SK-N-SH (cell line): ENCODE measurements at regions not wholly inside any gene's neighbourhood (a gene's known extent, or its start where the extent isn't known, plus 50 kb on each side); places are given as distances from the start of the nearest gene placed in this dataset.
A peak's percentile ranks its signal among the peaks of the same experiment; 100 is the strongest.

ENCODE experiments used
- CTCF ChIA-PET: fragments of 300-600, 350-600 bp; formaldehyde crosslinking; extraction: SDS; loops from one replicate; lab custom pipeline; 2021; lab: Yijun Ruan, JAX
- POLR2A ChIA-PET: fragments of 350-600 bp; sonication (Branson Sonifier 250); formaldehyde crosslinking; extraction: SDS; loops from one replicate; lab custom pipeline; 2020; ENCODE audit warnings: antibody characterized with exemption, inconsistent platforms; lab: Yijun Ruan, JAX
- DNase-seq: peaks from one replicate; pipeline ENCODE4 v3.0.0; 2012
- H2AFZ ChIP-seq: fragments of 200-600 bp; sonication (generic); 2 replicates; pipeline ENCODE4 v1.8.1; 2016; ENCODE audit warnings: antibody characterized with exemption, mild to moderate bottlenecking, low read depth
- H3F3A ChIP-seq: fragments of 200-600 bp; sonication (generic); replicated peaks from 2 replicates; pipeline ENCODE3; 2016; ENCODE audit warnings: antibody characterized with exemption, mild to moderate bottlenecking; ENCODE audit not compliant: insufficient read depth
- H3K27ac ChIP-seq, 2 experiments: fragments of 200-500 bp in 1 of 2; fragments of 200-600 bp in 1 of 2; sonication (Bioruptor generic) in 1 of 2; sonication (generic), shearing (Covaris generic) in 1 of 2; 2 replicates each; pipeline versions ENCODE4 v1.5.1 to v1.6.1; 2014 to 2016; ENCODE audit warnings: low read depth in 2 of 2, inconsistent platforms in 1 of 2, low read length in 1 of 2, mild to moderate bottlenecking in 1 of 2, mixed read lengths in 1 of 2
- H3K27me3 ChIP-seq: fragments of 200-600 bp; sonication (generic), shearing (Covaris generic); 2 replicates; pipeline ENCODE4 v1.6.1; 2016; ENCODE audit warnings: mixed run types; ENCODE audit not compliant: insufficient read depth
- H3K36me3 ChIP-seq, 2 experiments: fragments of 200-500 bp in 1 of 2; fragments of 200-600 bp in 1 of 2; sonication (Bioruptor generic) in 1 of 2; sonication (generic) in 1 of 2; replicated peaks in 1 of 2; 2 replicates each; pipeline versions ENCODE3 to v1.5.1; 2014 to 2016; ENCODE audit warnings: low read length in 1 of 2, mild to moderate bottlenecking in 1 of 2; ENCODE audit not compliant: insufficient read depth in 2 of 2, control insufficient read depth in 1 of 2
- H3K4me1 ChIP-seq, 2 experiments: fragments of 200-500 bp in 1 of 2; fragments of 200-600 bp in 1 of 2; sonication (Bioruptor generic) in 1 of 2; sonication (generic), shearing (Covaris generic) in 1 of 2; 2 replicates each; pipeline versions ENCODE4 v1.5.1 to v1.6.1; 2014 to 2016; ENCODE audit warnings: low read depth in 1 of 2, low read length in 1 of 2, mixed run types in 1 of 2; ENCODE audit not compliant: insufficient read depth in 2 of 2, control insufficient read depth in 1 of 2
- H3K4me2 ChIP-seq: fragments of 200-600 bp; sonication (generic), shearing (Covaris generic); 2 replicates; pipeline ENCODE4 v1.6.1; 2017; ENCODE audit warnings: mixed run types
- H3K4me3 ChIP-seq, 2 experiments: fragments of 200-500 bp in 1 of 2; fragments of 200-600 bp in 1 of 2; sonication (Bioruptor generic) in 1 of 2; sonication (generic), shearing (Covaris generic) in 1 of 2; 2 replicates each; pipeline versions ENCODE4 v1.5.1 to v1.8.1; 2014 to 2016; ENCODE audit warnings: low read depth in 2 of 2, inconsistent platforms in 1 of 2, low read length in 1 of 2, mild to moderate bottlenecking in 1 of 2, mixed read lengths in 1 of 2, moderate library complexity in 1 of 2
- H3K79me2 ChIP-seq: fragments of 200-600 bp; sonication (generic); 2 replicates; pipeline ENCODE4 v1.8.1; 2017; ENCODE audit warnings: mild to moderate bottlenecking; ENCODE audit not compliant: insufficient read depth
- H3K9ac ChIP-seq: fragments of 200-600 bp; sonication (generic); 2 replicates; pipeline ENCODE4 v1.6.1; 2017; ENCODE audit warnings: mixed run types
- H3K9me2 ChIP-seq: fragments of 200-600 bp; sonication (generic); 2 replicates; pipeline ENCODE4 v1.6.1; 2017; ENCODE audit warnings: mixed run types
- H3K9me3 ChIP-seq: fragments of 200-600 bp; sonication (generic); 2 replicates; pipeline ENCODE4 v1.6.1; 2017; ENCODE audit warnings: mixed run types, mild to moderate bottlenecking, moderate library complexity
- H4K20me1 ChIP-seq: fragments of 200-600 bp; sonication (generic); 2 replicates; pipeline ENCODE4 v1.6.1; 2017; ENCODE audit warnings: mild to moderate bottlenecking, mixed run types; ENCODE audit not compliant: insufficient read depth
- ELF1 ChIP-seq: IDR thresholded peaks from 2 replicates; pipeline ENCODE4 v1.4.0; 2012
- EP300 ChIP-seq, 2 experiments: IDR thresholded peaks; 2 replicates each; pipeline versions ENCODE4 v1.4.0 to v1.6.1; 2012; ENCODE audit warnings: borderline replicate concordance in 1 of 2, low read depth in 1 of 2, low read length in 1 of 2
- EZH2phosphoT487 ChIP-seq: fragments of 200-600 bp; sonication (generic); IDR thresholded peaks from 2 replicates; pipeline ENCODE4 v1.6.1; 2017; ENCODE audit warnings: low read depth, mixed run types, mild to moderate bottlenecking, antibody characterized with exemption, moderate library complexity, borderline replicate concordance
- FOSL2 ChIP-seq: IDR thresholded peaks from 2 replicates; pipeline ENCODE4 v1.4.0; 2012; ENCODE audit warnings: low read depth, mild to moderate bottlenecking, moderate library complexity, borderline replicate concordance
- GABPA ChIP-seq: IDR thresholded peaks from 2 replicates; pipeline ENCODE4 v1.4.0; 2012; ENCODE audit warnings: low read depth, mild to moderate bottlenecking
- GATA2 ChIP-seq: sonication (generic); formaldehyde crosslinking; IDR thresholded peaks from 2 replicates; pipeline ENCODE4 v1.5.0; 2020; ENCODE audit warnings: mild to moderate bottlenecking, missing genetic modification reagents
- IRF3 ChIP-seq: fragments of 150-350 bp; IDR thresholded peaks from 2 replicates; pipeline ENCODE4 v1.6.1; 2016; ENCODE audit warnings: mild to moderate bottlenecking, low read depth, low read length
- JUND ChIP-seq: IDR thresholded peaks from 2 replicates; pipeline ENCODE4 v1.4.0; 2012
- MAX ChIP-seq: IDR thresholded peaks from 2 replicates; pipeline ENCODE4 v1.4.0; 2012; ENCODE audit warnings: low read depth
- MEF2A ChIP-seq: IDR thresholded peaks from 2 replicates; pipeline ENCODE4 v1.4.0; 2012; ENCODE audit warnings: low read depth, borderline replicate concordance
- MXI1 ChIP-seq: IDR thresholded peaks from 2 replicates; pipeline ENCODE4 v1.6.1; 2012; ENCODE audit warnings: mild to moderate bottlenecking, low read depth, low read length, improper control_type of control experiment
- NFIC ChIP-seq: IDR thresholded peaks from 2 replicates; pipeline ENCODE4 v1.4.0; 2012; ENCODE audit warnings: borderline replicate concordance
- NRF1 ChIP-seq: IDR thresholded peaks from 2 replicates; pipeline ENCODE4 v1.6.1; 2012; ENCODE audit warnings: low read depth, mild to moderate bottlenecking, low read length
- PBX3 ChIP-seq: IDR thresholded peaks from 2 replicates; pipeline ENCODE4; 2012
- RAD21 ChIP-seq: IDR thresholded peaks from 2 replicates; pipeline ENCODE4 v1.6.1; 2012; ENCODE audit warnings: mild to moderate bottlenecking, low read length
- RCOR1 ChIP-seq: fragments of 150-350 bp; IDR thresholded peaks from 2 replicates; pipeline ENCODE4 v1.6.1; 2017; ENCODE audit warnings: antibody characterized with exemption, low read length
- RFX5 ChIP-seq: IDR thresholded peaks from 2 replicates; pipeline ENCODE4 v1.6.1; 2012; ENCODE audit warnings: mild to moderate bottlenecking, improper control_type of control experiment, low read length
- RXRA ChIP-seq: IDR thresholded peaks from 2 replicates; pipeline ENCODE4 v1.4.0; 2012; ENCODE audit warnings: low read depth, mild to moderate bottlenecking, borderline replicate concordance
- SIN3A ChIP-seq: IDR thresholded peaks from 2 replicates; pipeline ENCODE4 v1.6.1; 2012; ENCODE audit warnings: low read depth, mild to moderate bottlenecking, low read length, moderate library complexity, borderline replicate concordance
- TAF1 ChIP-seq: IDR thresholded peaks from 2 replicates; pipeline ENCODE4 v1.6.1; 2012; ENCODE audit warnings: low read depth, mild to moderate bottlenecking, low read length, moderate library complexity, borderline replicate concordance
- TCF12 ChIP-seq: IDR thresholded peaks from 2 replicates; pipeline ENCODE4 v1.4.0; 2012
- TEAD4 ChIP-seq: IDR thresholded peaks from 2 replicates; pipeline ENCODE4 v1.4.0; 2012; ENCODE audit warnings: mild to moderate bottlenecking, borderline replicate concordance; ENCODE audit not compliant: insufficient read depth
- USF1 ChIP-seq: IDR thresholded peaks from 2 replicates; pipeline ENCODE4 v1.4.0; 2012; ENCODE audit warnings: low read depth, borderline replicate concordance
- USF2 ChIP-seq: fragments of 150-350 bp; IDR thresholded peaks from 2 replicates; pipeline ENCODE4 v1.6.1; 2017; ENCODE audit warnings: antibody characterized with exemption, low read length, low read depth, borderline replicate concordance
- YY1 ChIP-seq: IDR thresholded peaks from 2 replicates; pipeline ENCODE4 v1.4.0; 2012; ENCODE audit warnings: low read depth, mild to moderate bottlenecking
- ZBTB33 ChIP-seq: IDR thresholded peaks from 2 replicates; pipeline ENCODE4 v1.4.0; 2012; ENCODE audit warnings: low read depth, borderline replicate concordance
- WGBS: methylation state at CpG from one replicate; pipeline ENCODE4 v1.1.6; 2017; ENCODE audit warnings: low lambda C conversion rate; 5-methylcytosine and 5-hydroxymethylcytosine counted together

- TF ChIP-seq USF1 = no peak
- TF ChIP-seq YY1 = no peak
- TF ChIP-seq NRF1 = no peak
- TF ChIP-seq ELF1 = no peak
- no peak for TF ChIP-seq EZH2phosphoT487
- TF ChIP-seq MXI1 = no peak
- TF ChIP-seq RXRA = no peak
- TF ChIP-seq TCF12 = no peak
- no peak for TF ChIP-seq IRF3
- TF ChIP-seq, all 33 proteins: peak for 0
Measured at GRCh38 chr13:73274147-73274546, 215.3 kb downstream of the KLF5 start (continued).

GRCh38 chr13:73273745-73274144 lies 214.9 kb downstream of the KLF5 start:
- Histone ChIP-seq H2AFZ (no peak overlapping the region), H3K4me3 (no peak overlapping the region), H3K27ac (peak overlapping the region in 1 of 2 experiments; percentile 36; a peak in 2 of 4 replicates), H3K9ac (no peak overlapping the region), H3F3A (no peaks in the 10 kb centered on the region), H3K79me2 (no peaks in the 10 kb centered on the region), H3K4me2 (no peak overlapping the region), H4K20me1 (no peaks in the 10 kb centered on the region), H3K4me1 (peaks cover 0 to 2% of the 10 kb centered on the region in 2 experiments; a peak in 2 of 4 replicates), H3K9me3 (no peaks in the 10 kb centered on the region; the same call in 1 of the 2 replicates), H3K9me2 (no peaks in the 10 kb centered on the region), H3K27me3 (no peaks in the 10 kb centered on the region), H3K36me3 (no peaks in the 10 kb centered on the region)
- TF ChIP-seq MXI1 (no peak), NFIC (no peak), SIN3A (no peak), RCOR1 (no peak), FOSL2 (peak; percentile 47; the same call in 1 of the 2 replicates), RAD21 (no peak), TAF1 (no peak), JUND (0 out of 2 replicates have a peak, but pooled peaks have one; percentile 17), RXRA (no peak), USF2 (no peak), MEF2A (0 out of 2 replicates have a peak, but pooled peaks have one; percentile 14), EP300 (IDR thresholded peaks at IDR 0.05; ENCODE audit: borderline replicate concordance in 1 of 2, low read depth in 1 of 2, low read length in 1 of 2) (0 out of 4 replicates have a peak, but pooled peaks of 1 of the 2 experiments have one; percentile 23), GATA2 (CRISPR knock-in tag) (no peak), TEAD4 (0 out of 2 replicates have a peak, but pooled peaks have one; percentile 41), PBX3 (0 out of 2 replicates have a peak, but pooled peaks have one; percentile 24), ZBTB33 (no peak), MAX (no peak), RFX5 (no peak), GABPA (no peak), YY1 (no peak), TCF12 (peak; percentile 56)
- WGBS = 43% methylated on average over 5 of the region's 5 CpGs
- POLR2A ChIA-PET = no interaction called here
- CTCF ChIA-PET = no interaction called here
- no peak for DNase-seq
